ENCODE measurements at regions not wholly inside any gene's neighbourhood (a gene's known extent, or its start where the extent isn't known, plus 50 kb on each side); places are given as distances from the start of the nearest gene placed in this dataset.

- POLR2A ChIA-PET: no interaction called here
- CTCF ChIA-PET: no interaction called here
Observed at GRCh38 chr19:28283592-28283991, 929.4 kb downstream of the UQCRFS1 start.

GRCh38 chr19:28281676-28282075 is 931.3 kb downstream of the UQCRFS1 start:
- no peak overlapping the region for H3K27ac Mint-ChIP-seq (ENCODE audit: low read depth, unreplicated experiment)
- no TSS peak for BruUV-seq (replicated peaks)
- no peaks in the 10 kb centered on the region for H3K4me1 Mint-ChIP-seq (ENCODE audit: insufficient read depth, unreplicated experiment)
- no peak for TF ChIP-seq CTCF (IDR thresholded peaks at IDR 0.05; ENCODE audit: unreplicated experiment)
- intact Hi-C loops (cut with micrococcal nuclease): no loop called here
- POLR2A ChIA-PET: no interaction called here
- no peak overlapping the region for H3K4me3 Mint-ChIP-seq (ENCODE audit: unreplicated experiment)
- CTCF ChIA-PET: no interaction called here
- no peaks in the 10 kb centered on the region for H3K27me3 Mint-ChIP-seq (ENCODE audit: insufficient read depth, unreplicated experiment)
- peaks cover 43% of the 10 kb centered on the region for H3K9me3 Mint-ChIP-seq (ENCODE audit: unreplicated experiment)
- DNase-seq (ENCODE audit: unreplicated experiment): no peak
- H3K36me3 Mint-ChIP-seq (ENCODE audit: insufficient read depth, unreplicated experiment): no peaks in the 10 kb centered on the region

More at GRCh38 chr19:28283592-28283991, 929.4 kb downstream of the UQCRFS1 start:
- Mint-ChIP-seq H3K4me3 (ENCODE audit: unreplicated experiment) (no peak overlapping the region), H3K27ac (ENCODE audit: low read depth, unreplicated experiment) (no peak overlapping the region), H3K27me3 (ENCODE audit: insufficient read depth, unreplicated experiment) (no peaks in the 10 kb centered on the region), H3K9me3 (ENCODE audit: unreplicated experiment) (peaks cover 58% of the 10 kb centered on the region), H3K4me1 (ENCODE audit: insufficient read depth, unreplicated experiment) (no peaks in the 10 kb centered on the region), H3K36me3 (ENCODE audit: insufficient read depth, unreplicated experiment) (no peaks in the 10 kb centered on the region)
- DNase-seq (ENCODE audit: unreplicated experiment): no peak
- intact Hi-C loops (cut with micrococcal nuclease): no loop called here
- TF ChIP-seq CTCF (IDR thresholded peaks at IDR 0.05; ENCODE audit: unreplicated experiment): no peak
- BruUV-seq (replicated peaks): no TSS peak

- intact Hi-C loops (cut with micrococcal nuclease): no loop called here
- Mint-ChIP-seq H3K4me3 (ENCODE audit: unreplicated experiment) (no peak overlapping the region), H3K9me3 (ENCODE audit: unreplicated experiment) (peaks cover 23% of the 10 kb centered on the region), H3K4me1 (ENCODE audit: insufficient read depth, unreplicated experiment) (no peaks in the 10 kb centered on the region), H3K27me3 (ENCODE audit: insufficient read depth, unreplicated experiment) (no peaks in the 10 kb centered on the region), H3K36me3 (ENCODE audit: insufficient read depth, unreplicated experiment) (peaks cover under 1% of the 10 kb centered on the region), H3K27ac (ENCODE audit: low read depth, unreplicated experiment) (no peak overlapping the region)
- no peak for DNase-seq (ENCODE audit: unreplicated experiment)
- ChIA-PET CTCF (no interaction called here), POLR2A (no interaction called here)
- no TSS peak for BruUV-seq (replicated peaks)
- no peak for TF ChIP-seq CTCF (IDR thresholded peaks at IDR 0.05; ENCODE audit: unreplicated experiment)
Observed at GRCh38 chr19:28264556-28264955, 948.4 kb downstream of the UQCRFS1 start.

GRCh38 chr19:28258829-28259228 is 954.1 kb downstream of the UQCRFS1 start:
- Mint-ChIP-seq H3K27ac (ENCODE audit: low read depth, unreplicated experiment) (no peak overlapping the region), H3K4me3 (ENCODE audit: unreplicated experiment) (no peak overlapping the region), H3K4me1 (ENCODE audit: insufficient read depth, unreplicated experiment) (no peaks in the 10 kb centered on the region), H3K27me3 (ENCODE audit: insufficient read depth, unreplicated experiment) (no peaks in the 10 kb centered on the region), H3K9me3 (ENCODE audit: unreplicated experiment) (peaks cover 19% of the 10 kb centered on the region), H3K36me3 (ENCODE audit: insufficient read depth, unreplicated experiment) (peaks cover 4% of the 10 kb centered on the region)
- intact Hi-C loops (cut with micrococcal nuclease): no loop called here
- ChIA-PET POLR2A (no interaction called here), CTCF (no interaction called here)
- no TSS peak for BruUV-seq (replicated peaks)
- no peak for TF ChIP-seq CTCF (IDR thresholded peaks at IDR 0.05; ENCODE audit: unreplicated experiment)
- DNase-seq (ENCODE audit: unreplicated experiment): no peak
